ENCODE measurements at regions not wholly inside any gene's neighbourhood (a gene's known extent, or its start where the extent isn't known, plus 50 kb on each side); places are given as distances from the start of the nearest gene placed in this dataset.

DNA sequence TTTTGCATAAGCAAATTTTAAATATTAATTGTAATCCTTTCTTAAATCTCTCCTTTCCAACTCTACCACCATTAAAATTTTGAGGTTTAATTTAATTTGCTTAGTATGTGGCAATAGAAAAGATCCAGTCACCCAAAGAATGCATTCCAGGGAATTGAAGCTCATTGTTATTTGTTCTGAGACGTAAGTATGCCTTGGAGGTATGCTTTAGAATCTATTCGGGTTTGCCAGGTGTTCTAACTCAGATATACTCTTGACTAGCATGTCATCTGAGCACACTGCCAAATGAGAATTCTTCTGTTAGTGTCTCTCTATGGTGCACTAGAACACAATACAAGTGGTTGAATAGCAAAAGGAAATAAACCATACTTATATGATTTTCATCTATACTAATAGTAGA is 813.6 kb upstream of the ADGRL2 start:
- Mint-ChIP-seq H3K9me3 (ENCODE audit: low read depth) (no peaks in the 10 kb centered on the region), H3K36me3 (no peaks in the 10 kb centered on the region), H3K27ac (no peak overlapping the region), H3K27me3 (no peaks in the 10 kb centered on the region), H3K4me3 (no peak overlapping the region), H3K4me1 (no peaks in the 10 kb centered on the region)
- ATAC-seq = no peak
- CTCF ChIA-PET = no interaction called here
- DNase-seq = no peak

DNA sequence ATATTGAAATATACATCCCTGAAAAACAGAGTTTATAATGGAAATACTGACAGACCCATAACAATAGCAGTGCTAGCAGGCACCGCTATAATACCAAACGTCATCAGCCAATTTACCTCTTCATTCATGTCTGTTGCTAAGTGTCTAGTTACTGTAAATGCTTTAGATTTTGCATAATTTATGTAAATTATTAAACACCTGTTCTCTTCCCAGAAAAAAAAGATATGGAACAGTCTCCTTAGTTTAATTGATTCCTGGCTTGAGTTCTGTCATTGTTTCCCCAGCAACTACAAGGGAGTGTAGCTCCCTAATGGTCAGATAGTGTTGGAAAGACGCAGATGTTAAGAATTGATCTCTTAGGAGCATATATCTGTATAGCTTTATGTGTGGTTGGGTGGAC is 817.9 kb upstream of the ADGRL2 start:
- no peak overlapping the region for H3K4me3 Mint-ChIP-seq
- CTCF ChIA-PET = no interaction called here
- no peaks in the 10 kb centered on the region for H3K27me3 Mint-ChIP-seq
- DNase-seq = no peak
- no peaks in the 10 kb centered on the region for H3K4me1 Mint-ChIP-seq
- no peak overlapping the region for H3K27ac Mint-ChIP-seq
- H3K9me3 Mint-ChIP-seq (ENCODE audit: low read depth) = peaks cover 12% of the 10 kb centered on the region
- no peak for ATAC-seq
- H3K36me3 Mint-ChIP-seq = no peaks in the 10 kb centered on the region

DNA sequence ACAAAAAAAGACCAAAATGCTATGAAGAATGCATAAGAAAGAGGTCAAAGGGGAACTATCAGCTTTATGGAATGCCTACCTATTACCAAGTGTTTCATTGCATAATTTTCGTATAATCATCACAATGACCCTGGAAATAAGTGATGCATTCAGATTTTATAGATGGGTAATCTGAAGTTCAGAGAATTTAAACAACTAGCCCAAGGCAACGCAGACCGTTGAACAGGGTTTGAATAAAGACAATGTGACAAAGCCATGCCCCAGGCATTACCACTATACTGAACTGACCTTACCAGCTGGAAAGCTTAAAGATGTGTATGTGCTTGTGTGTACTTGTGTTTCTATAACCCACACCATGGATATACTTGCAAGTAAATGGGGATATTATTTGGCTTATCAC is 827.6 kb upstream of the ADGRL2 start:
- Mint-ChIP-seq H3K36me3 (no peaks in the 10 kb centered on the region), H3K27ac (no peak overlapping the region), H3K9me3 (ENCODE audit: low read depth) (peaks cover 4% of the 10 kb centered on the region), H3K4me1 (no peaks in the 10 kb centered on the region), H3K27me3 (no peaks in the 10 kb centered on the region), H3K4me3 (no peak overlapping the region)
- CTCF ChIA-PET = no interaction called here
- ATAC-seq (no peak), DNase-seq (no peak)

DNA sequence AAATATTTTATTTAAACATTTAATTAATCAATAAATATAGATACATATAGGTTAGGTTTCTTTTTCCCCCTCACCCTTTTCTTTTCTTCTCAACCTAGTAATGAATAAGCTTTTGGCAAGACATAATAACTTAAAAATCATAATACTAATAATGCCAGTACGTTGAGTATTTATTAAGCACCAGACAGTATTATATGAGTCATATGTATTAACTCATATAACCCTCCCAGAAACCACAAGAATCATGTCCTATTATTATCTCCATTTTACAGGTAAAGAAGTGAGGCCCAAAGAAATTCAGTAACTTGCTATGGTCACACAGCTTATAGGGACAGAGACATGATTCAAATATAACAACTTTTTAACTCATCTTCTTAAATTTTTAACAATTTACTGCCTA is 834.5 kb upstream of the ADGRL2 start:
- DNase-seq (no peak), ATAC-seq (no peak)
- Mint-ChIP-seq H3K27me3 (no peaks in the 10 kb centered on the region), H3K36me3 (no peaks in the 10 kb centered on the region), H3K9me3 (ENCODE audit: low read depth) (peaks cover 1% of the 10 kb centered on the region), H3K4me1 (no peaks in the 10 kb centered on the region), H3K27ac (no peak overlapping the region), H3K4me3 (no peak overlapping the region)
- CTCF ChIA-PET = no interaction called here

DNA sequence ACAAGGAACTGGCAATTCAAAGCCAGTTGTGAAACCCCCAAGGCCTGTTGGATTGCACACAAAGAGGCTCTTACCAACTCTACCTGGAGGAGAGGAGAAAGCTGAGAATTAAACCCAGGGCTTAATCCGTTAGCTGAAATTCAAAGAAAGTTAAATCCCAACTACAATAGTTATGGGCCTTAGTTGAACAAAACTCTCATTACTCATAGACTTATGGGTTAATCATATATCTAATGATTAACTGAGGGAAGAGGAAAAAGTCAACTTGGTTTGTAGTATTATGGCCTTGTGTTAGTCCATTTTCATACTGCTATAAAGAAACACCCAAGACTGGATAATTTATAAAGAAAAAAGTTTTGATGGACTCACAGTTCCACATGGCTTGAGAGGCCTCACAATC is 838.2 kb upstream of the ADGRL2 start:
- H3K9me3 Mint-ChIP-seq (ENCODE audit: low read depth) = peaks cover 3% of the 10 kb centered on the region
- CTCF ChIA-PET = no interaction called here
- ATAC-seq (no peak), DNase-seq (no peak)
- no peak overlapping the region for H3K27ac Mint-ChIP-seq
- H3K4me1 Mint-ChIP-seq = no peaks in the 10 kb centered on the region
- H3K27me3 Mint-ChIP-seq = no peaks in the 10 kb centered on the region
- no peak overlapping the region for H3K4me3 Mint-ChIP-seq
- H3K36me3 Mint-ChIP-seq = no peaks in the 10 kb centered on the region

DNA sequence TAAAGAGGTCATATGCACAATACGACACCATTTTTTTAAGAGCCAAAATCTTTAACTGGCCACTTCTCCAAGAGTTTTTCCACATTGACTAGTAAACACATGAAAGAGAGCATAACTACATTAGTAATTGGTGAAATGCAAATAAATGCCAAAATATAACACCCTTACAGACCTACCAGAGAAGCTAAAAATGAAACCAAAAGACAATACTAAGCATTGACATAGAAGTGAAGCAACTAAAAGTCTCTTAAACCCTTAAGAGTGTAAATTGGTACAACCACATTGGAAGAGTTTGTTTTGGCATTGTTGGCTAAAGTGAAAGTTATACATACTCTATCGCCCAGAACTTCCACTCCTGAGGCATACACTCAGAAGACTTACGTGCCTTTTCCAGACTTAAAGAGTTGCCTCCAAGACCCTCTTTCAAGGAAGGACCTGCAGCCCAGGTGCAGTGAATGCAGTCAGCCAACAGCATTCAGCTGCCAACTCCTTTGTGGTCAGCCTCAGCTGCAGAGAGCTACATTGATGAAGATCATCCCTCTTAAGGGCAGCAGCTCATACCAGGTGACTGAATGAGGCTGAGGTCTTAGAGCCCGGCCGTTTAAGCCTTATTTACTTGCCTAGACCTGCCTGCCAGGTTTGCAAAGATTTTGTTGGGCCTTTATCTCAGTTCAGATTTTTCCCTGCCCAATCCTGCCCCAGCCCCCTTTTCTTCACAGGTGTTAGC is 839.1 kb upstream of the ADGRL2 start:
- H3K27ac Mint-ChIP-seq = no peak overlapping the region

DNA sequence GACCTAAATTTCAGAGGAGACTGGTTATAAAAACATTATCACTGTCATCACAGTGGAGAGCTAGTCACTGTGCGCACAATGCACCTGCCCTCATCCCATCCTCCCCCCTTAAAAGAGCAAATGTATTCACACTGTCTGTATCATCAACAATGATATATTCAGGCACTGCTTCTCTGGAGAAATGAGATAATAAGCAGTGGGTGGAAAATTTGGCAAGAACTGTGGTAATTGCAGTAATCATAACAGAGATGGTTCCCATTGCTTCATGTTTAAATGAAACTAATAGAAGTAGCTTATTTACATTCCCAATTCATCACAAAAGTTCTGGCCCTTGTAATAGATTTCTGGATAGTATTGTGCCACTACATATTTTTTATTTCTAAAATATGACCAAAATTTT is 867.4 kb upstream of the ADGRL2 start:
- CTCF ChIA-PET = no interaction called here
- no peak overlapping the region for H3K27ac Mint-ChIP-seq
- H3K4me3 Mint-ChIP-seq = no peak overlapping the region
- no peaks in the 10 kb centered on the region for H3K4me1 Mint-ChIP-seq
- H3K36me3 Mint-ChIP-seq = no peaks in the 10 kb centered on the region
- ATAC-seq = no peak
- H3K9me3 Mint-ChIP-seq (ENCODE audit: low read depth) = peaks cover 20% of the 10 kb centered on the region
- DNase-seq = no peak
- H3K27me3 Mint-ChIP-seq = no peaks in the 10 kb centered on the region

More for the DNA sequence above, 839.1 kb upstream of the ADGRL2 start:
- Mint-ChIP-seq H3K36me3 (no peaks in the 10 kb centered on the region), H3K4me1 (no peaks in the 10 kb centered on the region), H3K27me3 (no peaks in the 10 kb centered on the region), H3K9me3 (ENCODE audit: low read depth) (peaks cover 3% of the 10 kb centered on the region), H3K4me3 (no peak overlapping the region)
- CTCF ChIA-PET = no interaction called here
- DNase-seq (no peak), ATAC-seq (no peak)

DNA sequence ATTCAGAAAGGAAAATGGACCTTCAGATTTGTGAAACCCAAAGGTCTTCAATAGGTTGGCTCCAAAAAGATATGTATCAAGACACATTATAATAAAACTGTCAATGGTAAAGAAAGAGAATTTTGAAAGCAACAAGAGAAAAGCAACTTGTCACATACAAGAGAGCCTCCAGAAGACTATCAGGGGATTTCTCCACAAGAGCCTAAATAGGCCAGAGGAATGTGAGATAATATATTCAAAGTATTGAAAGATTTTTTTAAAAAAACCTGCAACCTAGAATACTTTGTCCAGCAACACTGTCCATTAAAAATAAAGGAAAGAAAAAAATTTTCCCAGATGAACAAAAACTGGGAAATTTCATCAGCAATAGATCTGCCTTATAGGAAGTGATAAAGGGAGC is 869.6 kb upstream of the ADGRL2 start:
- Mint-ChIP-seq H3K4me1 (no peaks in the 10 kb centered on the region), H3K36me3 (no peaks in the 10 kb centered on the region), H3K4me3 (no peak overlapping the region), H3K9me3 (ENCODE audit: low read depth) (peaks cover 14% of the 10 kb centered on the region), H3K27me3 (no peaks in the 10 kb centered on the region), H3K27ac (no peak overlapping the region)
- DNase-seq = no peak
- CTCF ChIA-PET = no interaction called here
- ATAC-seq = no peak

DNA sequence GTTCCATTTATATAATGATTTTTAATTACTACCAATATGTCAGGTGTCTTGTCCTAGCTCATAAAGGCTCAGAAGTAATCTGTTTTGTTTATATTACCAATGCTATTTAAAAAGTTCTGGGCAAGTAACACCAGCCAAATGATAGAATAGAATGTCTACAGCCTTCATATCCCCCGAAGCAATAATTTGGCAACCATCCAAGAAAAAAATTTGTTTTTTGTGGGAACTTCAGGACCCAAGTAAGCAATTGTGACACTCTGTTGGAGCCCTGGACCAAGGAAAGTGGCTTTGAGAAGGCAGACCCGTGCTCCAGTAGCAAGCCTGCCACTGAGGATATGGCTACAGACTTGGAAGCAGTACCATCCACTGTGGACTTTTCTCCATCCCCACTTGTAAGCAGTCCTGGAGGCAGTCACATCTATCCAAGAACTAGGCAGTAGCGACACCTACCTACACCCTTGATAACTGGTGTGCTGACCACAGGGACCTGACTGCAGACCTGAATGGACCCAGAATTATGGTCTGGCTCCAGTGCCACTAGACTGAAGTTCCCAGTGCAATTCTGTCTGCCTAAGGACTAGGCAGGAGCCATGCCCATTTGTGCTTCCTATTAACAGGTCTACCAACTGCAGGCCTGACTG is 870.7 kb upstream of the ADGRL2 start:
- Mint-ChIP-seq H3K27me3 (no peaks in the 10 kb centered on the region), H3K27ac (no peak overlapping the region), H3K4me1 (no peaks in the 10 kb centered on the region), H3K4me3 (no peak overlapping the region), H3K36me3 (no peaks in the 10 kb centered on the region), H3K9me3 (ENCODE audit: low read depth) (peaks cover 10% of the 10 kb centered on the region)
- ATAC-seq (no peak), DNase-seq (no peak)
- CTCF ChIA-PET = no interaction called here

DNA sequence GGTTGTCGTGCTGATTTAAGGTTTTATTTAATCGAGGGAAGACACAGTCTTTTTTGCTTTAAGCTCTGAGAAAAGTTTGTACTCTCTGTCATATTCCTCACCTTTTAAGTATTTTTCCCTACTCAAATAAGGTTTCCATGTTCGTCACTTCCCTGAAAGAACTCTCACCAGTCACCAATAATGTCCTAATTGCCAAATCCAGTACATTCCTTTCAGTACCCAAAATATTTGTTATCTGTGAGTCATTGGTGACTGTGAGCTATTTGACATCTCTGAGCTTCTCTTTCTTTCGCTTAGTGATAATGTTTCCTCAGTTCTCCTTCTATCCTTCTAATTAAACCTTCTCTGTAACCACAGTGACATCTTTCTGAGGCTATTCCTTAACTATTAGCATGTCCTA is 874.2 kb upstream of the ADGRL2 start:
- DNase-seq = no peak
- Mint-ChIP-seq H3K36me3 (no peaks in the 10 kb centered on the region), H3K9me3 (ENCODE audit: low read depth) (peaks cover 6% of the 10 kb centered on the region), H3K4me3 (no peak overlapping the region), H3K27me3 (no peaks in the 10 kb centered on the region), H3K4me1 (no peaks in the 10 kb centered on the region), H3K27ac (no peak overlapping the region)
- CTCF ChIA-PET = no interaction called here
- ATAC-seq = no peak

DNA sequence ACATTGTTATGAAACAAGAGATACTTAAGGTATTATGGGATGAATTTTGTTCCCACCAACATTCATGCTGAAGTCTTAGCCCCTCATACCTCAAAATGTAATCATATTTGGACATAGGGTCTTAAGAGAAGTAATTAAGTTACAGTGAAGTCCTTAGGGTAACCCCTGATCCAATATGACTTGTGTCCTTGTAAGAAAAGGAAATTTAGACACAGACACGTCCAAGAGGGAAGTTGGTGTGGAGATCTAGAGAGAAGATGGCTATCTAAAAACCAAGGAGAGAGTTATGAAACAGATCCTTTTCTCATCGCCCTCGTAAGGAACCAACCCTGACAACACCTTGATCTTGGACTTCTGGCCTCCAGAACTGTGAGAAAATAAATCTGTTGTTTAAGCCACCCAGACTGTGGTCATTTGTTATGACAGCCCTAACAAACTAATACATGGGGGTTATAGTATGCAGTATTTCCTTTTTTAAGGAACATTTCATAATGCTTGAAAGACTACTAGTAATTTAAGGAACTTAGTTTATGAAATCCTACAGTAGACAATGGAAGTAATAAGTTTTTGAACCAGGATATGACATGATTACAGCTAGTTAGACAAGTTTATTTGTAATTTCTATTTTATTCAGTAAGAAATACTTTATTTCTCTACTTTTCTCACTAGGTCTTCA is 875.5 kb upstream of the ADGRL2 start:
- ATAC-seq = no peak
- Mint-ChIP-seq H3K36me3 (no peaks in the 10 kb centered on the region), H3K4me1 (no peaks in the 10 kb centered on the region), H3K4me3 (no peak overlapping the region), H3K9me3 (ENCODE audit: low read depth) (no peaks in the 10 kb centered on the region), H3K27ac (no peak overlapping the region), H3K27me3 (no peaks in the 10 kb centered on the region)
- no peak for DNase-seq
- CTCF ChIA-PET = no interaction called here

DNA sequence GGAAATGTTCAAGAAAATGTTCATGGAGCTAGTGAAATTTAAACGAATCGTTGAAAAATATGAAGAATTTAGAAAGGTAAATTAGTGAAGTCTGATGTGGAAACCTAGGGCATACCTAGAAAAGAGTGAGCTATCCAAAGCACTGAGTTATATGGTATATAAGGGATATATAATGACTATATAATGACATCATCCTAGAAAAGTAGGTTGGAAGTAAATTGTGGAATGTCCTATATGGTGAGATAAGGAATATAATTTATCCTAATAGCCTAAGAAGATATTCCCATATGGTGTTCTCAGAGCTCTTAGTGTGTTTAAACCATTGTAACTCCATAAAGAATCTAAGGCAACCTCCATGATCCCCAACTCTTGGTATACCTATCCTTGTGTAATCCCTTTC is 876.4 kb upstream of the ADGRL2 start:
- H3K4me1 Mint-ChIP-seq = no peaks in the 10 kb centered on the region
- no peak for DNase-seq
- CTCF ChIA-PET = no interaction called here
- no peak overlapping the region for H3K4me3 Mint-ChIP-seq
- no peaks in the 10 kb centered on the region for H3K36me3 Mint-ChIP-seq
- no peaks in the 10 kb centered on the region for H3K27me3 Mint-ChIP-seq
- H3K9me3 Mint-ChIP-seq (ENCODE audit: low read depth) = no peaks in the 10 kb centered on the region
- ATAC-seq = no peak
- no peak overlapping the region for H3K27ac Mint-ChIP-seq

DNA sequence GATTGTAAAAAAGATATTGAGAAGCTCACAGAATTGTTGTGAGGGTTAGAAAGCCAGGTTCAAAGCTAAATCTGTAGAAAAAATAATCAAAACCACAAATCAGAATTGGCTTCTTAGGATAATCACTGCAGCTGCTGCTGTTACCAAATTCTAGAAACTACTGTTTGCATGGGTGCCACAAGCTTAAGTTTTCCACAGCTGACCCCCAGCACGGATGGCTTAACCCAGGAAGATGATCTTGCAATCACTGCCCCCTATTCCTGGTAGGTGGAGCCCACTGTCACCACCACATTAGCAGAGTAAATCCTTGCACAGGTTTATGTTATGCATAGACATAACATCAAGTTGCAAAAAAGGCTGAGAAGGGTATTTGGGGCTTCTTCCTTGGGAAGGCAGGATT is 877.8 kb upstream of the ADGRL2 start:
- no peaks in the 10 kb centered on the region for H3K9me3 Mint-ChIP-seq (ENCODE audit: low read depth)
- DNase-seq = no peak
- no peak overlapping the region for H3K27ac Mint-ChIP-seq
- H3K27me3 Mint-ChIP-seq = no peaks in the 10 kb centered on the region
- H3K36me3 Mint-ChIP-seq = no peaks in the 10 kb centered on the region
- no peak overlapping the region for H3K4me3 Mint-ChIP-seq
- ATAC-seq = no peak
- CTCF ChIA-PET = no interaction called here
- no peaks in the 10 kb centered on the region for H3K4me1 Mint-ChIP-seq

DNA sequence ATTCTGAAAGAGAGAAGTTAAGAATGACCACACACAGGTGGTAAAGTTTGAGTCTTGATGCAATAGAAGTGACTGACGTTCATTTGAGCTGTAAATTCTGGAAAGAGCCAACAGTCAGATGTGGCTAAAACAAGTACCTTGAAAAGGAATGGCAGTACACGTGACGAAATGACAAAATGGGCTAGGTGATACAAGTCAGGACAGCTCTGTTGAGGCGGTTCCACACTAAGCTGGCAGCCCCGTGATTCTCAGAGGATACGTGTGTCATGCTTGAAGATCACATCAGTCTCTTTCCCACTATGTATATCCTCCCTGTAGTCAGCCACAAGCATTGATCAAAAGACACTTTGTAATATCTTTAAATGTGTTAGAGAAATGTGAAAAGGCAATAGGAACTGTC is 881.3 kb upstream of the ADGRL2 start:
- DNase-seq (no peak), ATAC-seq (no peak)
- Mint-ChIP-seq H3K4me1 (no peaks in the 10 kb centered on the region), H3K27ac (no peak overlapping the region), H3K9me3 (ENCODE audit: low read depth) (no peaks in the 10 kb centered on the region), H3K4me3 (no peak overlapping the region), H3K27me3 (no peaks in the 10 kb centered on the region), H3K36me3 (no peaks in the 10 kb centered on the region)
- CTCF ChIA-PET = no interaction called here

Measured in activated CD8-positive, alpha-beta memory T cell treated with anti-CD3 and anti-CD28 coated beads, Interleukin-2, amount 10 ng/mL, durations not matched to agents 7 days and 5 days (primary cell).